Ovary (tissue), 3 donors: ENCODE measurements at regions not wholly inside any gene's neighbourhood (a gene's known extent, or its start where the extent isn't known, plus 50 kb on each side); places are given as distances from the start of the nearest gene placed in this dataset.

Experiments
- CTCF ChIP-seq, 3 donors: fragments of 450-650 bp in 2 of 3; fragments of 200-600 bp in 1 of 3; IDR thresholded peaks; one replicate each; pipeline versions ENCODE4 v1.5.1 to v1.8.0; 2016 to 2022; ENCODE audit warnings: antibody characterized with exemption in 3 of 3, mild to moderate bottlenecking in 1 of 3
- EP300 ChIP-seq: sonication (generic); formaldehyde crosslinking; IDR thresholded peaks from one replicate; pipeline ENCODE4 v1.6.1; 2017; ENCODE audit warnings: antibody characterized with exemption
- donor health status: DM: no; HTN: no; CAD: no.

GRCh38 chr11:121790430-121790829 is 325.6 kb downstream of the BLID start:
- TF ChIP-seq CTCF (IDR thresholded peaks at IDR 0.05) = no peak
- no peak for TF ChIP-seq EP300
